HFFc6 (cell line): ENCODE measurements at regions not wholly inside any gene's neighbourhood (a gene's known extent, or its start where the extent isn't known, plus 50 kb on each side); places are given as distances from the start of the nearest gene placed in this dataset.
A peak's percentile ranks its signal among the peaks of the same experiment; 100 is the strongest.
"Not testable (repeated sequence)": the region's sequence is repeated elsewhere in the genome, so short reads cannot be mapped to it uniquely, and the experiment has no call there.

ENCODE experiments used
- DNase-seq: peaks from one replicate; pipeline ENCODE4 v3.0.0-alpha.2; 2018
- H3K27ac Mint-ChIP-seq: 2 replicates; pipeline ENCODE4 v1.8.0; 2020; ENCODE audit warnings: mild to moderate bottlenecking, mixed read lengths
- H3K27me3 Mint-ChIP-seq: 2 replicates; pipeline ENCODE4 v1.8.0; 2021; ENCODE audit warnings: mild to moderate bottlenecking, moderate library complexity, mixed read lengths; ENCODE audit not compliant: insufficient read depth
- H3K36me3 Mint-ChIP-seq: 2 replicates; pipeline ENCODE4 v1.8.0; 2021; ENCODE audit warnings: low read depth, mixed read lengths
- H3K4me1 Mint-ChIP-seq: 2 replicates; pipeline ENCODE4 v1.8.0; 2020; ENCODE audit warnings: low read depth, mixed read lengths
- H3K4me3 Mint-ChIP-seq: 2 replicates; pipeline ENCODE4 v1.8.0; 2020; ENCODE audit warnings: mild to moderate bottlenecking, moderate library complexity, mixed read lengths
- H3K9me3 Mint-ChIP-seq: 2 replicates; pipeline ENCODE4 v1.8.0; 2020; ENCODE audit warnings: mild to moderate bottlenecking, mixed read lengths
- CTCF ChIP-seq: fragments of 200-600 bp; sonication (generic); IDR thresholded peaks from 2 replicates; pipeline ENCODE4 v1.5.0; 2021; ENCODE audit warnings: antibody characterized with exemption, mild to moderate bottlenecking

GRCh38 chr6:137282254-137282653 lies 63.1 kb upstream of the IFNGR1 start:
- H3K4me3 Mint-ChIP-seq, result no peak overlapping the region
- no peak overlapping the region for H3K27ac Mint-ChIP-seq
- no peak for DNase-seq
- H3K4me1 Mint-ChIP-seq, result peaks cover 26% of the 10 kb centered on the region
- no peak for TF ChIP-seq CTCF
- no peaks in the 10 kb centered on the region for H3K36me3 Mint-ChIP-seq
- peaks cover 4% of the 10 kb centered on the region for H3K27me3 Mint-ChIP-seq
- H3K9me3 Mint-ChIP-seq, result no peaks in the 10 kb centered on the region

- DNase-seq, H3K9me3 Mint-ChIP-seq, H3K27ac Mint-ChIP-seq, H3K4me3 Mint-ChIP-seq, H3K27me3 Mint-ChIP-seq, H3K36me3 Mint-ChIP-seq: not testable (repeated sequence)
- H3K4me1 Mint-ChIP-seq, result peaks cover 33% of the 10 kb centered on the region
Measured at GRCh38 chr6:137279279-137279678, 60.1 kb upstream of the IFNGR1 start.

GRCh38 chr6:137277971-137278637 lies 58.9 kb upstream of the IFNGR1 start:
- Mint-ChIP-seq H3K27ac (peak overlapping the region; percentile 81), H3K36me3 (no peaks in the 10 kb centered on the region), H3K27me3 (no peaks in the 10 kb centered on the region; the same call in none of the 2 replicates), H3K4me3 (peak overlapping the region; percentile 74), H3K9me3 (no peaks in the 10 kb centered on the region), H3K4me1 (peaks cover 27% of the 10 kb centered on the region)
- TF ChIP-seq CTCF, result no peak
- DNase-seq, result peak; percentile 89

- Mint-ChIP-seq H3K4me3 (no peak overlapping the region), H3K27me3 (no peaks in the 10 kb centered on the region), H3K27ac (no peak overlapping the region), H3K4me1 (peaks cover 14% of the 10 kb centered on the region), H3K9me3 (no peaks in the 10 kb centered on the region), H3K36me3 (no peaks in the 10 kb centered on the region)
- no peak for TF ChIP-seq CTCF
- no peak for DNase-seq
Measured at GRCh38 chr6:137272403-137272802, 53.2 kb upstream of the IFNGR1 start.

- no peaks in the 10 kb centered on the region for H3K9me3 Mint-ChIP-seq
- no peak overlapping the region for H3K4me3 Mint-ChIP-seq
- H3K4me1 Mint-ChIP-seq, result peaks cover 5% of the 10 kb centered on the region
- peak; percentile 46 for DNase-seq
- H3K36me3 Mint-ChIP-seq, result no peaks in the 10 kb centered on the region
- peak; percentile 92 for TF ChIP-seq CTCF
- peaks cover 6% of the 10 kb centered on the region; the same call in 1 of the 2 replicates for H3K27me3 Mint-ChIP-seq
- H3K27ac Mint-ChIP-seq, result no peak overlapping the region
Measured at GRCh38 chr6:137271245-137272183, 52.3 kb upstream of the IFNGR1 start.

- H3K27ac Mint-ChIP-seq, result no peak overlapping the region
- no peak for DNase-seq
- peaks cover 12% of the 10 kb centered on the region for H3K27me3 Mint-ChIP-seq
- no peaks in the 10 kb centered on the region for H3K36me3 Mint-ChIP-seq
- no peaks in the 10 kb centered on the region for H3K9me3 Mint-ChIP-seq
- H3K4me1 Mint-ChIP-seq, result 0 out of 2 replicates have a peak, but pooled peaks cover 5% of the 10 kb centered on the region
- no peak overlapping the region for H3K4me3 Mint-ChIP-seq
- no peak for TF ChIP-seq CTCF
Measured at GRCh38 chr6:137269803-137270202, 50.6 kb upstream of the IFNGR1 start.
